NCI-H82 (cell line): ENCODE measurements at regions not wholly inside any gene's neighbourhood (a gene's known extent, or its start where the extent isn't known, plus 50 kb on each side); places are given as distances from the start of the nearest gene placed in this dataset.
"Not testable (repeated sequence)": the region's sequence is repeated elsewhere in the genome, so short reads cannot be mapped to it uniquely, and the experiment has no call there.

Experiments
- DNase-seq: peaks from one replicate; lab custom pipeline; 2025; lab: John Stamatoyannopoulos, UW

DNA sequence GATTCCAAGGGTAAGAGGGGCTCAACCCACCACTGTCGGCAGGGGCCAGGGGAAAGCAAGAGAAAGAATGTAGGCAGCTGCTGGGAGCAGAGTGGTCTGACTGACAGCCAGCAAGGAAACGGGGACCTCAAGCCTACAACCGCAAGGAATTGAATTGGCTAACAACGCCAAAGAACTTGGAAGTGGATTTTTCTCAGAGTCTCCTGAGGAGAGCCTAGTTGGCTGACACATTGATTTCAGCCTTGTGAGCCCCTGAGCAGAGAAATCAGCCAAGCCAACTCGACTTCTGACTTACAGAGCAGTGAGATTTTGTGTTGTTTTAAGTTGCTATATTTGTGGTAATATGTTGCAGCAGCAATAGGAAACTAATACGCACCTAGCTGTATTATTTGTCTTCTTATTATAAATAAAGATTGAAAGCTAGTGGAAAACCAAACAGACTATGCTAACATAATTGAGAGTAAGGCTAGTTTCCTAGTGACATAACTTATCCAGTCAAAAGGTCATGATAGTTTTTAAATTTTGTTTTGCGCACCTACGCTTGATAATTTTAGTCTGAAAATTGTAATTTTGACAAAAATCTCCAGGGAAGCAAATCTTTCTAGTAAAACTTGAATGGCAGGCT is 145.8 kb upstream of the HCCS start:
- DNase-seq: no peak

GRCh38 chrX:10966057-10966456 is 145.1 kb upstream of the HCCS start:
- no peak for DNase-seq

- no peak for DNase-seq
Measured at GRCh38 chrX:10971176-10971575, 140.0 kb upstream of the HCCS start.

- DNase-seq: no peak
Measured at GRCh38 chrX:10971759-10972158, 139.4 kb upstream of the HCCS start.

GRCh38 chrX:10972706-10973105 is 138.4 kb upstream of the HCCS start:
- DNase-seq: no peak

GRCh38 chrX:10974920-10975319 is 136.2 kb upstream of the HCCS start:
- no peak for DNase-seq

DNA sequence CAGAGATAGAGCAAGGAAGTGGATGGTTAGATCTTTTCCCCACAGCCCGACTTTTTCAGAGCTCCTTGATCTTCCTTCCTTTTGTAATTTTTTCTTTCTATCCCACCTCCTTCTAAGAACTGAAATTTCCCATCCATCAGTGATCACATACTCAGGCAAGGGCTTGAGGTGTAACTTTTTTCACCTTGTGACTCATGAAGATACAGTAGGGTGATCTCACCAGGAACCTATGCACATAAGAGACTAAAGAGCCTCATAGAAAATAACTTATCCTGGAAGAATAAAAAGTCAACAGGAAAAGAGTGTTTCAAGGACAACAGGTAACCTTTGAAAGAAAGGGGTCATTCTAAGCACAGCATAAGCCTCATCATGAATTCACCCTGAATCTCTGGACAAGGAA is 131.2 kb upstream of the HCCS start:
- no peak for DNase-seq

DNA sequence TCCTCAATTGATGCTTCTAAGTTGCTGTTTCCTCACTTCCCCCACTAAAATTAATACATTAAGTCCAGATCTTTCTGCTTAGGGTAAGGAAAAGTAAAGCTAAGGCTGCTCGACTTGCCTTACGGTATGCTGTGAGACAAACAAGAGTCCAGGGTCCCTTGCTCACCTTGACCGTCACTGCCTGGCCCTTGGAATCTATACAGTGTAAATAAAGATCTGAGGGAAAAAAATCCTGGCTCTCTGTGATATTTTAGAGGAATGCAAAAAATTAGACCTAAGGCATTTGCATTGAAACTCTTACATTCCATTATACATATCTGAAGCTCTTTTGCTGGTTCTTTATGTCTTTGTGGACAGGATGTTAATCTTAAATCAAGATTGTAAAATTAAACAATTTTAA is 129.6 kb upstream of the HCCS start:
- no peak for DNase-seq

DNA sequence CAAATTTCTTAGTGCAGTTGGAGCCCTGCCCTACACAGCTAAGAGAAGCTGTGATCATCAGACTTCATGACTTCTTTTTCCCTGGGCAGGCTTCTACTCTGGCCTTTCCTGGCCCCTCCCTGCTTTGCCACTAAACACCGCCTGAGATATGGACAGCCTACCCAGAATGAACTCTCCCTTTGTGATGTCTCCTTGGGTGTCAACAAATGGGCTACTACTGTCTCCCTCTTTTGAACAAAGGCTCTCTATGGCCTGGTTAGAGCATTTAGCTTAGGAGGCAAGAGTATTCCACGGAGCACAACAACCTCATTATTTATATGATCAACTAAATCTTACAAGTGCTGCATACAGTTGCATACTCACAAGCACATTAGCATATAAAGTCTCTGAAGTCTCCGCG is 127.6 kb upstream of the HCCS start:
- no peak for DNase-seq

DNA sequence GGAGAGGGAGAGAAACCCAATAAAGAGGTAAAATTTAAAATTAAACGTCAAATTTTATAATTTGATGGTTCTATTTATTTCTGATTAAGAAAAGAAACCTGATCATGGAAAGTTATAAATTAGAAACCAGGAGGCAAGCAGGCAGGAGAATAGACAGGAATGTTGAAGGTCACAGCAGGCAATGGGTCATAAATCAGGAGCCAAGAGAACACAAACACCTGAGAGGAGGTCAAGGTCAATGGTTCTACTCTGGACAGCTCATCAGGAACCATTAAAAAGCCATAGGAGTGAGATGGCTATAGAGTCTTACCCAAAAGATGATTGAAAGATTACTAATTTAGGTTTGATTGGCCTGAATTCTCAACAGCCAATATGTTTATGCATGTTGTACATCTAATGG is 126.9 kb upstream of the HCCS start:
- DNase-seq: no peak

DNA sequence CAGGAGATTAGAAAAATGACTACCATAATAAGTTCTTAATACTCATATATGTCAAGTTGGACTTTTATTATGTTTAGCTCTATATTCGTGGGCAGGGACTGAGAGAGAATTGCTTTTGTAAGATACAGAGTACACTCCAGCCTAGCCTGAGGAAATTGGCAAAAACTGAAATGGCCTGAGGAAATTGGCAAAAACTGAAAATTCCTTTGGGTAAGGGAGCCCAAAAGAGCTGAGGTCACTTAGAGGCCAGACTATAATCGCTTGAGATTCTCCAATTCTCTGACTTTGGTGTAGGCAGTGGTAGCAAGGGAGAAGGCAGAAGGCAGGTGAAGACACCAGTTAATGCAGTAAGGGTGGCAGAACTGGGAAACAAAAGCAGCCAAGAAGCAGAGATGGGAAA is 124.5 kb upstream of the HCCS start:
- DNase-seq: no peak

- DNase-seq: no peak
Measured at GRCh38 chrX:10988653-10989052, 122.5 kb upstream of the HCCS start.

GRCh38 chrX:10989386-10989785 is 121.7 kb upstream of the HCCS start:
- no peak for DNase-seq

GRCh38 chrX:10990418-10990817 is 120.7 kb upstream of the HCCS start:
- no peak for DNase-seq

DNA sequence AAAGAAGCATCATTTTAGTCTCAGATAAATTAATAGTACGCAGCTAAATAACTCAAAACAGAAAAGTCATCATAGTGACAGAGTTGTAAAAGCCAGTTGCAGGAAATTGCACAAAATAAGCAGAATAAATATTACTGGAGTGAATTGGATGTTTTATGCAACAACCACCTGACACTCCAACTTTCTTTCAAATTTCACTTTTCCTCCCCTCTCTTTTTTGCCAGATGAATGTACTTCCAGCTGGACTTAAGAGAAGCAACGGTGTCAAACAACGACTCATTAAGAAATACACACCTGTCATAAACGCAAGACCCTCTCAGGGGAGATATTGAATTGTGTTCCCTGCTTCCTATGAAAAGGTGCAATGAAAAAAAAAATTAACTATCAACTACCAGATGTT is 120.2 kb upstream of the HCCS start:
- no peak for DNase-seq

GRCh38 chrX:10992110-10992509 is 119.0 kb upstream of the HCCS start:
- no peak for DNase-seq

GRCh38 chrX:11007076-11007475 is 104.1 kb upstream of the HCCS start:
- DNase-seq: not testable (repeated sequence)

DNA sequence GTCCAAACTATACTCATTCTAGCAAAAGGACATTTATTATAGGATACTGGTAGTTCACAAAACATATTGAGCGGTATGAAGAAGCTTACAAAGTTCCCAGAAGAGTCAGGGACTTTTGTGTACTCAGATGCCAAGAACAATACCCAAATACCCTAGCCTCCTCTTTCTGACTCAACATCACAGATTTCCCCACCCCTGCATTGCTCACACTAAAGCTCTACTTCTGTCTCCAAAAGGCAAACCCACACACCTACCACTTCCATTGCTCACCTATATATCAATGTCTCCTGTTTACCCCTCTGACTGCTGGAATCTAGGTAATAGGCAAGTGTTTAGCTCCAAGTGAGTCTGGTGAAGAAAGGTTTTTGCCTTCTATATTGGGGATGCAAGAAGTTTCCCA is 100.7 kb upstream of the HCCS start:
- DNase-seq: no peak

GRCh38 chrX:11016728-11017127 is 94.4 kb upstream of the HCCS start:
- DNase-seq: no peak

GRCh38 chrX:11022588-11022987 is 88.5 kb upstream of the HCCS start:
- not testable (repeated sequence) for DNase-seq

GRCh38 chrX:11039926-11040325 is 71.2 kb upstream of the HCCS start:
- DNase-seq: no peak

GRCh38 chrX:11040405-11040804 is 70.7 kb upstream of the HCCS start:
- no peak for DNase-seq

DNA sequence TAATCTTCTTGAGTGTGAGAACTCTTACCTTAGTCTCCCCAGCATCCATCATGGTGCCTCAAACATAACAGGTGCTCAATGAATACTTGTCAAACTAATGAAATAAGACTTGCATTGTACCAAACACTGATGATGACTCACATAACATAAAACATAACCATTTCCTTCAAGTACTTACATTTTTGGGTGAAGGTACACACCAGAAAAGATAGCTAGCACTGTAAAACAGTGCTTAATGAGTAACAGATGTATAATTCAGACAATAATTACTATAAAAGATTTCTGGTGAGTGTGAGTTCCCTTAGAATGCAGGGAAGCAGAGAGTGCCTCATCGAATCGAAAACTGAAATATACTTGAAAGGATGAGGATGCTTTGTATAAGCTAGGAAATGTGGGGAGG is 70.1 kb upstream of the HCCS start:
- DNase-seq: no peak

DNA sequence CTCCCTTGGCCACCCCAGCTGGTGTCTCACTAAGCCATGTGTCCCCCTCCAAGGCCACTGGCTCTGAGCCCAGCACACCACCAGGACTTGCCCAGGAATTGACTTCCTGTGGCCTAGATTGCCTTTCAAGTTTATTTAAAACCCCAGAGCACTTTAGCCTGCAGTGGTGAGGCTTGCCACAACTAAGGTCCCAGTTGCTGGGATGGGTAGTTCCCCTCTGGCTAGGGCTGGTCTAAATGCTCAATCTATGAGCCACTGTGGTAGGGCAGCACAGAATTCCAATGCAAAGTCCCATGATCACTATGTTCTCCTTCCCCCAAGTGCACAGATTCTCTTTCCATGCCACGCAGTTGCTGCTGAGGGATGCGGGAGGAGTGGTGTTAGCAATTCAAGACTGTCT is 61.1 kb upstream of the HCCS start:
- DNase-seq: no peak

GRCh38 chrX:11053351-11053750 is 57.8 kb upstream of the HCCS start:
- DNase-seq: no peak
